ENCODE measurements at regions not wholly inside any gene's neighbourhood (a gene's known extent, or its start where the extent isn't known, plus 50 kb on each side); places are given as distances from the start of the nearest gene placed in this dataset.
A peak's percentile ranks its signal among the peaks of the same experiment; 100 is the strongest.
"Not testable (repeated sequence)": the region's sequence is repeated elsewhere in the genome, so short reads cannot be mapped to it uniquely, and the experiment has no call there.

DNA sequence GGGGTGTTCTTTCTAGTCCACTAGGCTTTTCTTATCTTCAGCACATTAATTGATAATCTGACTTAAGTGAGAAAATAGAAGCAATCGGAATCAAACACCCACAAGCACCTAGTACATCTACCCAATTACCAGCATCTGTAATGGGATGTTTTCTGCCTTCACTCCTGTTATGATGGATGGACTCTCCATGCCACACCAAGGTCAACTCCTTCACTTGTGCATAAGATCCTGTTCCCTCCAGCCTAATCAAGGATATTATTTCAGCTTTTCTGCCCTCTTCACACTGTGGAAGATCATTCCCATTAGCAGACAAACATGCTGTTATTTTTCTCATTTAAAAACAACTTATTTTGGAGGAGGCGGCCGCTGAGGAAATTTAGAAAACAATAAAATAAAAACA is 162.0 kb upstream of the EDIL3 start:
- DNase-seq (ENCODE audit: low read depth), result no peak
- no peak overlapping the region for H3K4me3 ChIP-seq (ENCODE audit: low read depth, low read length)

DNA sequence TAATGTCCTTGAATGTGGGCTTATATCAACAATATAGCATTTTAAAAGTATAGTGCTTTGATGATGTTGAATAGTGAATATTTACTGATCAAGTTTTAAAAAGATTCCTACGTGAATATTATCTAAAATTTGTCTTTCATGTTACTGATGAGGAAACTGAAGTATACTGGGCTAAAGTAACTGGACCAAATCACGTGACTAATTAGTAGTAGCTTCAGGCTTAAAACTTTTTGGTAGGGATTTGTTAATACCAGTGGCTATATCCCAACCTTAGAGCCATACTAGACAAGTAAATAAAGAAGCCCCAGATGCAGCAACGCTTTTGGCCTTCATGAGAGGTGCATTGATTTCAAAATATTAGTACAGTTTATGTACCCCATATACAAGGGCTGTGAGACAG is 152.1 kb upstream of the EDIL3 start:
- H3K4me3 ChIP-seq (ENCODE audit: low read depth, low read length), result no peak overlapping the region
- DNase-seq (ENCODE audit: low read depth), result no peak

DNA sequence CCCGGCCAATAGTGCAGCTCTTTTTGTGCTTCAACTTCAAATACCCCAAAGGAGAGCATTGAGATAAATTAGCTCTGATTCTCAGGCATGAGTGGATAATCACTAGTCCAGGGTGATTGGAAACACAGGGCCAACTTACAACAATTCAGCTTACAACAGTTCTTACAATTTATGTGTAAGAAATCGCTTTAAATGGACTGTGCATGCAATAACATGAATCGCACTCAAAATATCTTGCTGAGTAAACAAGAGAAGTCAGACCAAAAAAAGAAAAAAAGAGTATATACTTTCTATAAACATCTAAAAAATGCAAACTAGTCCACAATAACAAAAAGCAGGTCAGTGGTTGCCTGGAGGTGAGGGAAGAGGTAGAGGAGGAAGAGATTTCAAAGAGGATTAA is 150.6 kb upstream of the EDIL3 start:
- H3K4me3 ChIP-seq (ENCODE audit: low read depth, low read length), result no peak overlapping the region
- no peak for DNase-seq (ENCODE audit: low read depth)

DNA sequence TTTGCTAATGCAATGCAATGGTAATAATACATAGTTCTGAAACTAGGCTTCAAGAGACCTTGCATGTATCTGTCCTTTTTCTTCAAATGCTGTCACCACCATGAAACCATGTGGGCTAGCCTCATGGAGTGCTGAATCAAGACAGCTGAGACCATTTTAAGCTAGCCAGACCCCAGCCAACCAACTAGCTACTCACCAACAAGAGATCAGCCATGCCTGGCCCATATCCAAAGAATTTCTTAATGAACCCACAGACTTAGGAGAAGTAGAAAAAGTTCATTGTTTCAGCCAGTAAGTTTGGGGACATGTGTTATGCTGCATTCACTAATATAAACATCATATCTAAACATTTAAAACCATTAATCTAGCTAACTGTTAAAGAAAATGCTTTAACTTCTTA is 139.8 kb upstream of the EDIL3 start:
- no peak for DNase-seq (ENCODE audit: low read depth)
- H3K4me3 ChIP-seq (ENCODE audit: low read depth, low read length), result no peak overlapping the region

- no peak overlapping the region for H3K4me3 ChIP-seq (ENCODE audit: low read depth, low read length)
- no peak for DNase-seq (ENCODE audit: low read depth)
Measured at GRCh38 chr5:84518862-84519261, 134.2 kb upstream of the EDIL3 start.

GRCh38 chr5:84518370-84518769 is 133.7 kb upstream of the EDIL3 start:
- DNase-seq (ENCODE audit: low read depth), result no peak
- H3K4me3 ChIP-seq (ENCODE audit: low read depth, low read length), result no peak overlapping the region

DNA sequence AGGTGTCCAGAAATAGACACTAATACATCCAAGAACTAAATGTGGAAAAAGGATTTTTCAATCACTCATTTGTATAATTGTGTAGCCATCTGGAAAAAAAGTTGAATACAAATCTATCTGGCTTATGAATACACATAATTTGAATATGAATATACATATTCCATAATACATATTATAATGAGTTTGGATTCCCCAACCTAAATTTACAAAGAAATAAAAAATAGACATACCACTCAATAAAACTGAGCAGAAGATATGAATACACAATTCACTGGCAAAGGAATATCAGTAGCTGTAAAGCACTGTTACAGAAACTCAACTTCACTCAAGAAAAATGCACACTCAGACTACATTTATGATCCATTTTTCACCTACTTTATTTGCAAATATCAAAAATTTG is 121.9 kb upstream of the EDIL3 start:
- H3K4me3 ChIP-seq (ENCODE audit: low read depth, low read length), result no peak overlapping the region
- no peak for DNase-seq (ENCODE audit: low read depth)

DNA sequence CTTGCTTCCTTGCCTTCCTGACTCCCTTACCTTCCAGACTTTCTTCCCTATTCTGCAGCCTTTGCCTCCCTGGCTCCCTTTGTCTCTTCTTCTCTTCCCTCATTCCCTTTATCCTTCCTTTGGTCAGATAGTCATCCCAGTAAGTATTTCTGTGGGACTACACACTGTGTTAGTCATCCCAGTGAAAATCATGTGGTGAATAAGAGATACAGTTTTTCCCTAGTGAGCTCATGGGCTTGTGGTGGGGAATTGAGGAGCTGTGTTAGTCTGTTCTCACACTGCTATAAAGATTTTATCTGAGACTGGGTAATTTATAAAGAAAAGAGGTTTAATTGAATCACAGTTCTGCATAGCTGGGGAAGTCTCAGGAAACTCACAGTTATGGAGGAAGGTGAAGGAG is 109.8 kb upstream of the EDIL3 start:
- peak; percentile 36 for DNase-seq (ENCODE audit: low read depth)
- H3K4me3 ChIP-seq (ENCODE audit: low read depth, low read length), result no peak overlapping the region

DNA sequence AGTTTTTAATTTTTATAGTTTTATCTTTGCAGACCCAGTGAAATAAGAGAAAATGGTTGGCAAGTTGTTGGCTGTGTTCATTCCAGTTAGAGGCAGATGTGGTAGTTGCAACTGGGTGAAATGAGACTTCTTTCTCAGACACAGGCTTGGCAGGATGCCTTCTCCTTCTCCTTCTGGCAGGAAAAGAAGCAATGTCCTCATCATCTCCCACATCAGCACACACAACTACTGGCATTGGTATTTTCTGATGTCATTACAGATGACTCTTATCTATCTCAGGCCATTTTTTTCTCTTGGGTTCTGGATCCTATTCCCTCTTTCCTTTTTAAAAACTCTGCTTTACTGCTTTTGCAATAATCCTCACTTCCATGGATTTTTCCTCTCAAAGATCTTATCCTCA is 103.3 kb upstream of the EDIL3 start:
- H3K4me3 ChIP-seq (ENCODE audit: low read depth, low read length), result no peak overlapping the region
- DNase-seq (ENCODE audit: low read depth), result peak; percentile 77

DNA sequence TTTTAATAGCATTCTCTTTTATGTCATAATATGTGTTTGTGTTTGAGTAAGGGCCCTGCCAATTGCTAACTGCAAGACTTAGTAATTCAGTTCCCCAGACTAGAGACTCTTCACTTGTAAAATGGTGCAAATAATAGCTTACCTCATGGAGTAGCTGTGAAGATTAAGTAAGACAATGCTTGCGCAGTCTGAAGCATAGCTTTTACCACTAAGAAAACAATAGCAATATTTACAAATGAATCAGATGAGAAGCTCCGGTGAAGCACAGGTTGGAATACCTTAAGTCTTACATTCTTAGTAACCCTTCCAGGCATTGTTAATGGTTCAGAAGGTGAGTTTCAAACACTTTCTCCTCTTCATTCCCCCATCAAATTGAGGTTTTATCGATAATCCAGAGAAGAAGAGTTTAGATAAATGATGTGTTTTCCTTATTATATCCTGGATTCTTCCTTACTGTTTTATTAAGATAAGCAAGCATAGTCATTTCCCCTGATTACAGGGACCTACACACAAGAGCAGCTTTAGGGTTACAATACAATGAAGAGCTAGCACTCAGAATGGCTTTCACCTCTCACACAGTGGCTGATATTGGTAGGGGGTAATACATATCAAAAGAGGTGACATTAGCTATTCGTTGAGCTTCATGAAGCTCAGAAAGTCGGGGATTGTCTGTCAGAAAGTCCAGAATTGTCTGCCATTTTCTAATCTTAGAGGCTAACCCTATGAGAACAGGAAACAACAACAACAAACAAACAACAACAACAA is 96.4 kb upstream of the EDIL3 start:
- no peak overlapping the region for H3K4me3 ChIP-seq (ENCODE audit: low read depth, low read length)
- DNase-seq (ENCODE audit: low read depth), result no peak

DNA sequence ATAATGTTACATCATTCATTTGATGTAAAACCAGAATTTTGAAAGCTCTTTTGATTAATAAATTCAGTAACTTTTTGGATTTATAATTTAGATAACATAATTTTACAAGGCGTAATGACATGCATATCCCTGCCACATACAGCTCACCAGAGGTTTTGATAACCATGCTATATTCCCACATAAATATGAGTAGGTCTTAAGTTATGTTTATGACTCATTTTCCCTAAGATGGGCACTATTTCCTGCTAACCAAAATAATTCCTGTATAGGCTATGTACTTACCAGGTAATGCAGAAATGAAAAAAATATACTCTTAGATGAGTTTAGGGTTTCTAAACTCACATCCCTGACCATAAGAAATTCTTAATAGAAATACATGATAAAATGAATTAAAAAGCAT is 93.9 kb upstream of the EDIL3 start:
- no peak overlapping the region for H3K4me3 ChIP-seq (ENCODE audit: low read depth, low read length)
- DNase-seq (ENCODE audit: low read depth), result no peak

DNA sequence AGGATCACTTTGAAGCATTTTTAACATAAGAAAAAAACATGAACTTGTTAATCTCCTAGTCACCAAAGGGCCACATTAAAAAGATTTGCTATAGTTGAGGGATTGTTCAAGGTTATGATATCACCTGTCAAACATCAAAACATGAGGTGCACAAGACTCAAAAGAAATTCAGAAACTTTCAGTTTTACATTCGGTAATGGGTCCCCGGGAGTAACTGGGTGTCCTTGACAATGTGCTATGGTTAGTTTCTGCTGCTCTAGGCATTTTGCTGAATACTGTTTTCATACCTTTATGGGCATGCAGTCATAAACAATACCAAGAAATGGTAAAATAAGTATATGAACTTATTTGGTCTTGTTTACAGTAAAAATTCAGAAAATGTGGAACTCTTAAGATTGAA is 92.8 kb upstream of the EDIL3 start:
- DNase-seq (ENCODE audit: low read depth), result no peak
- H3K4me3 ChIP-seq (ENCODE audit: low read depth, low read length), result no peak overlapping the region

GRCh38 chr5:84474126-84474525 is 89.4 kb upstream of the EDIL3 start:
- no peak overlapping the region for H3K4me3 ChIP-seq (ENCODE audit: low read depth, low read length)
- DNase-seq (ENCODE audit: low read depth), result no peak

- no peak overlapping the region for H3K4me3 ChIP-seq (ENCODE audit: low read depth, low read length)
Measured at GRCh38 chr5:84453405-84453804, 68.7 kb upstream of the EDIL3 start.

GRCh38 chr5:84450617-84451414 is 66.1 kb upstream of the EDIL3 start:
- no peak overlapping the region for H3K4me3 ChIP-seq (ENCODE audit: low read depth, low read length)
- DNase-seq (ENCODE audit: low read depth), result no peak

More at GRCh38 chr5:84453405-84453804, 68.7 kb upstream of the EDIL3 start:
- no peak for DNase-seq (ENCODE audit: low read depth)

DNA sequence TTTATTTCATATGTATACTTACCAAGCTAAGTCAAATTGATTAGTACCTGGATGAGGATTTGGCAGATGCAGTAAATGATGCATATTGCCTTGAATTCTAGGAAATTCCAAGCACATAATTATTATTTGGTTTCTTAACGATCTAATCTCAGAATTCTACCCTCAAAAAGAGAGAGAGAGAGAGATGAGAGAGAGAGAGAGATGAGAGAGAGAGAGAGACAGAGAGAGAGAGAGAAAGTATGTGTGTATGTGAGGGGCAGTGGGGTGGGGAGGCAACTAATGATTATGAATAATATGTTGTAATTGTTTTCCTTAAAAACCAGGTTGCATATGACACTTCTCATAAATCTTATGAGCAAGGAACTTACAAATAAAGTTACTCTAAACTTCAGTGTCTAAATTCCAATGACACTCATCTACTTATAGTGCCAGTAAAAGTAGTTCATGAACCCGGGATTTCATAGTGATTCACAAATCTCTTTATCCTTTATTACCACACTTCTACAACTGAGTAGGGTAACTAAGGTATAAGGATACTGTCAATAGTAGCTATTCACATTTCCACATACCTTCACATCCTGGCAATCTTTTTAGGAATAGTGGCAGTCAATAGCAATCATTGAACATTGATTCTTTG is 60.5 kb upstream of the EDIL3 start:
- DNase-seq (ENCODE audit: low read depth), result no peak
- no peak overlapping the region for H3K4me3 ChIP-seq (ENCODE audit: low read depth, low read length)

- no peak overlapping the region for H3K4me3 ChIP-seq (ENCODE audit: low read depth, low read length)
- DNase-seq (ENCODE audit: low read depth), result no peak
Measured at GRCh38 chr5:84438456-84438855, 53.8 kb upstream of the EDIL3 start.

DNA sequence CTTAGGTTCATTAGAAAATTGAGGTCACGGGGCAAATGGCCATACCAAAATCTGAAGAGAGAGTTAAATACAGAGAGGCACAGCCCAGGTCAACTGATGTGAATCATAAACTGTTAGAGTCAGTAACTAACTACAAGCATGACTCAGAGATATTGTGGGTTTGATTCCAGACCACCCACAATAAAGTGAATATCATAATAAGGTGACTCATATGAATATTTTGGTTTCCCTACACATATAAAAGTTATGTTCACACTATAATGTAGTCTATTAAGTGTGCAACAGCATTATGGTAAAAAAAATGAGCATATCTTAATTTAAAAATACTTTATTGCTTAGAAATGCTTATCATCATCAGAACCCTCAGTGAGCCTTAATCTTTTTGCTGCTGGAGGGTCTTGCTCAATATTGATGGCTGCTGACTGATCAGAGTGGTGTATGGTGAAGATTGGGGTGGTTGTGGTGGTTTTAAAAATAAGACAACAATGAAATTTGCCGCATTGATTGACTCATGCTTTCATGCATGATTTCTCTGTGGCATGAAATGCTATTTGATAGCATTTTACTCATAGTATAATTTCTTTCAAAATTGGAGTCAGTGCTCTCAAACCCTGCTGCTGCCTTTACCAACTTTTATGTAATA is 53.1 kb upstream of the EDIL3 start:
- peak; percentile 40 for DNase-seq (ENCODE audit: low read depth)

DNA sequence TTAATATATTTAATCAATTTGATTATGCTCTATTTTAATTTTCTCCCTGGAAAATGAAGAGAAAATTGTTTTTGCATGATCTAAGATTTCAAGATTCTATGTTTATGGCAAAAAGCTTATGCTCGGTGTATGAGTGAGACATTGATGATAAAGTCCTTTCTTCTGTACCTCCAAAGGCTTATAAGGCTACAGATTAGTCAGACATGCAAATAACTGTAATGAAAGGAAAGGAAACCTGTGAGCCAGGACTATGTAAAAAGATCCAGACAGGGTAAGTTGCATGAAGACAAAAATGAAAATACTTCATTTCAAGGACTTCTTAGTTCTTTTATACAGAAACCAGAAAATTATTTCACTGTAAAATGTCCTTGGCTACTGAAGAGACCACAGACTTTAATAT is 52.2 kb upstream of the EDIL3 start:
- no peak for DNase-seq (ENCODE audit: low read depth)
- no peak overlapping the region for H3K4me3 ChIP-seq (ENCODE audit: low read depth, low read length)

More for the DNA sequence above, 53.1 kb upstream of the EDIL3 start:
- H3K4me3 ChIP-seq (ENCODE audit: low read depth, low read length), result no peak overlapping the region

- not testable (repeated sequence) for H3K4me3 ChIP-seq (ENCODE audit: low read depth, low read length); DNase-seq (ENCODE audit: low read depth)
Measured at GRCh38 chr5:84435861-84436346, 51.2 kb upstream of the EDIL3 start.
